ENCODE measurements at regions not wholly inside any gene's neighbourhood (a gene's known extent, or its start where the extent isn't known, plus 50 kb on each side); places are given as distances from the start of the nearest gene placed in this dataset.
"Not testable (repeated sequence)": the region's sequence is repeated elsewhere in the genome, so short reads cannot be mapped to it uniquely, and the experiment has no call there.

DNA sequence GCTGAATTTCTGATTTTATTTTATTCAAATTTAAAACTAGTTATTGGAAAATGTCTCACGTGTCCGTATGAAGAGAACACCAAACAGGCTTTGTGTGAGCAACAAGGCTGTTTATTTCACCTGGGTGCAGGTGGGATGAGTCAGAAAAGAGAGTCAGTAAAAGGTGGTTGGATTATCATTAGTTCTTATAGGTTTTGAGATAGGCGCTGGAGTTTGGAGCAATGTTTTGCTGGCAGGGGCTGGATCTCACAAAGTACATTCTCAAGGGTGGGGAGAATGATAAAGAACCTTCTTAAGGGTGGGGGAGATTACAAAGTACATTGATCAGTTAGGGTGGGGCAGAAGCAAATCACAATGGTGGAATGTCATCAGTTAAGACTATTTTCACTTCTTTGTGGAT is 253.4 kb upstream of the C2CD4B start:
- TF ChIP-seq, protein P1, sequence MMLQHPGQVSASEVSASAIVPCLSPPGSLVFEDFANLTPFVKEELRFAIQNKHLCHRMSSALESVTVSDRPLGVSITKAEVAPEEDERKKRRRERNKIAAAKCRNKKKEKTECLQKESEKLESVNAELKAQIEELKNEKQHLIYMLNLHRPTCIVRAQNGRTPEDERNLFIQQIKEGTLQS (IDR thresholded peaks at IDR 0.05), result not testable (repeated sequence)
- TF ChIP-seq RXRA (IDR thresholded peaks at IDR 0.05); TAF1 (conservative IDR thresholded peaks at IDR 0.05); YY1 (IDR thresholded peaks at IDR 0.05); GABPA (IDR thresholded peaks at IDR 0.05 in 1 of 2, conservative IDR thresholded peaks at IDR 0.05 in 1 of 2); EGR1 (IDR thresholded peaks at IDR 0.05; ENCODE audit: low read depth in 2 of 2): not testable (repeated sequence)
- TF ChIP-seq, protein P2, sequence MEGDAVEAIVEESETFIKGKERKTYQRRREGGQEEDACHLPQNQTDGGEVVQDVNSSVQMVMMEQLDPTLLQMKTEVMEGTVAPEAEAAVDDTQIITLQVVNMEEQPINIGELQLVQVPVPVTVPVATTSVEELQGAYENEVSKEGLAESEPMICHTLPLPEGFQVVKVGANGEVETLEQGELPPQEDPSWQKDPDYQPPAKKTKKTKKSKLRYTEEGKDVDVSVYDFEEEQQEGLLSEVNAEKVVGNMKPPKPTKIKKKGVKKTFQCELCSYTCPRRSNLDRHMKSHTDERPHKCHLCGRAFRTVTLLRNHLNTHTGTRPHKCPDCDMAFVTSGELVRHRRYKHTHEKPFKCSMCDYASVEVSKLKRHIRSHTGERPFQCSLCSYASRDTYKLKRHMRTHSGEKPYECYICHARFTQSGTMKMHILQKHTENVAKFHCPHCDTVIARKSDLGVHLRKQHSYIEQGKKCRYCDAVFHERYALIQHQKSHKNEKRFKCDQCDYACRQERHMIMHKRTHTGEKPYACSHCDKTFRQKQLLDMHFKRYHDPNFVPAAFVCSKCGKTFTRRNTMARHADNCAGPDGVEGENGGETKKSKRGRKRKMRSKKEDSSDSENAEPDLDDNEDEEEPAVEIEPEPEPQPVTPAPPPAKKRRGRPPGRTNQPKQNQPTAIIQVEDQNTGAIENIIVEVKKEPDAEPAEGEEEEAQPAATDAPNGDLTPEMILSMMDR (IDR thresholded peaks at IDR 0.05; ENCODE audit: low read depth, low read length, missing input control), result not testable (repeated sequence)
- TF ChIP-seq, protein P3, sequence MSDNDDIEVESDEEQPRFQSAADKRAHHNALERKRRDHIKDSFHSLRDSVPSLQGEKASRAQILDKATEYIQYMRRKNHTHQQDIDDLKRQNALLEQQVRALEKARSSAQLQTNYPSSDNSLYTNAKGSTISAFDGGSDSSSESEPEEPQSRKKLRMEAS (IDR thresholded peaks at IDR 0.05), result not testable (repeated sequence)
- TF ChIP-seq, protein P4, sequence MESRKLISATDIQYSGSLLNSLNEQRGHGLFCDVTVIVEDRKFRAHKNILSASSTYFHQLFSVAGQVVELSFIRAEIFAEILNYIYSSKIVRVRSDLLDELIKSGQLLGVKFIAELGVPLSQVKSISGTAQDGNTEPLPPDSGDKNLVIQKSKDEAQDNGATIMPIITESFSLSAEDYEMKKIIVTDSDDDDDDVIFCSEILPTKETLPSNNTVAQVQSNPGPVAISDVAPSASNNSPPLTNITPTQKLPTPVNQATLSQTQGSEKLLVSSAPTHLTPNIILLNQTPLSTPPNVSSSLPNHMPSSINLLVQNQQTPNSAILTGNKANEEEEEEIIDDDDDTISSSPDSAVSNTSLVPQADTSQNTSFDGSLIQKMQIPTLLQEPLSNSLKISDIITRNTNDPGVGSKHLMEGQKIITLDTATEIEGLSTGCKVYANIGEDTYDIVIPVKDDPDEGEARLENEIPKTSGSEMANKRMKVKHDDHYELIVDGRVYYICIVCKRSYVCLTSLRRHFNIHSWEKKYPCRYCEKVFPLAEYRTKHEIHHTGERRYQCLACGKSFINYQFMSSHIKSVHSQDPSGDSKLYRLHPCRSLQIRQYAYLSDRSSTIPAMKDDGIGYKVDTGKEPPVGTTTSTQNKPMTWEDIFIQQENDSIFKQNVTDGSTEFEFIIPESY (IDR thresholded peaks at IDR 0.05), result not testable (repeated sequence)

Measured in liver (tissue), 3 donors.